HepG2 (cell line): ENCODE measurements at regions not wholly inside any gene's neighbourhood (a gene's known extent, or its start where the extent isn't known, plus 50 kb on each side); places are given as distances from the start of the nearest gene placed in this dataset.

Source experiments
- ATAC-seq: fragments of 200-7000 bp; cut with Tn5 transposase; 3 replicates; pipeline ENCODE4 v1.9.1; 2020; ENCODE audit warnings: mild to moderate bottlenecking, moderate library complexity
- BruUV-seq: library from RNA; stranded (reverse); fragments of 400-500 nt; replicated peaks from 2 replicates; lab custom pipeline; 2021; lab: Mats Ljungman, UMichigan
- CTCF ChIA-PET: fragments of 300-600 bp; formaldehyde crosslinking; extraction: SDS; loops from one replicate; lab custom pipeline; 2021; ENCODE audit warnings: low total read pairs, inconsistent platforms, low intra/inter-chr PET ratio; lab: Yijun Ruan, JAX
- POLR2A ChIA-PET: fragments of 350-600 bp; sonication (Branson Sonifier 250); formaldehyde crosslinking; loops from one replicate; lab custom pipeline; 2020; ENCODE audit warnings: antibody characterized with exemption, inconsistent platforms; lab: Yijun Ruan, JAX
- DNase-seq: peaks from one replicate; pipeline ENCODE4 v3.0.0-alpha.2; 2015; ENCODE audit warnings: low spot score
- FAIRE-seq: peaks from 3 replicates; lab custom pipeline; 2011; peaks lifted over from hg19 to GRCh38; lab: Jason Lieb, UNC
- H2AFZ ChIP-seq: one replicate; pipeline ENCODE4 v1.6.1; 2011; ENCODE audit warnings: low read length, inconsistent platforms
- H3K27ac ChIP-seq: fragments of 300-600 bp; 3 replicates; pipeline ENCODE4 v1.8.0; 2011; ENCODE audit warnings: mixed run types, mild to moderate bottlenecking, mixed read lengths, low read length, inconsistent platforms; ENCODE audit not compliant: insufficient read depth; ENCODE audit errors: extremely low read length
- H3K27me3 ChIP-seq, 2 experiments: fragments of 200-600 bp in 1 of 2; 2 replicates in 1 of 2; 3 replicates in 1 of 2; pipeline versions ENCODE4 v1.6.0 to v1.8.0; 2011; ENCODE audit warnings: low read length in 2 of 2, mild to moderate bottlenecking in 2 of 2, moderate library complexity in 2 of 2, inconsistent platforms in 1 of 2; ENCODE audit not compliant: insufficient read depth in 2 of 2, control insufficient read depth in 1 of 2
- H3K36me3 ChIP-seq, 2 experiments: fragments of 200-600 bp in 1 of 2; replicated peaks in 1 of 2; 2 replicates in 1 of 2; 3 replicates in 1 of 2; pipeline versions ENCODE4 v1.5.1 to v1.8.0; 2011; ENCODE audit warnings: low read length in 2 of 2, inconsistent platforms in 1 of 2; ENCODE audit not compliant: insufficient read depth in 2 of 2, control insufficient read depth in 1 of 2
- H3K4me1 ChIP-seq: 2 replicates; pipeline ENCODE4 v1.5.1; 2012; ENCODE audit warnings: low read length, inconsistent platforms; ENCODE audit not compliant: insufficient read depth
- H3K4me2 ChIP-seq: 2 replicates; pipeline ENCODE4 v1.6.0; 2011; ENCODE audit warnings: low read depth, low read length, inconsistent platforms
- H3K4me3 ChIP-seq, 3 experiments: fragments of 200-600 bp in 1 of 3; sonication (generic), shearing (Covaris generic) in 1 of 3; replicated peaks in 1 of 3; 2 replicates each; pipeline ENCODE4 v1.5.1; 2011 to 2016; ENCODE audit warnings: low read length in 3 of 3, inconsistent platforms in 2 of 3, low read depth in 2 of 3, mild to moderate bottlenecking in 2 of 3, control low read depth in 1 of 3, mixed read lengths in 1 of 3; ENCODE audit not compliant: insufficient read depth in 1 of 3
- H3K79me2 ChIP-seq: one replicate; pipeline ENCODE4 v1.6.1; 2011; ENCODE audit warnings: low read length, inconsistent platforms; ENCODE audit not compliant: insufficient read depth
- H3K9ac ChIP-seq: 2 replicates; pipeline ENCODE4 v1.6.0; 2011; ENCODE audit warnings: mild to moderate bottlenecking, low read depth, low read length, inconsistent platforms; ENCODE audit not compliant: insufficient read depth
- H3K9me3 ChIP-seq: 2 replicates; pipeline ENCODE4 v1.5.1; 2012; ENCODE audit warnings: mild to moderate bottlenecking, low read length
- H4K20me1 ChIP-seq: 2 replicates; pipeline ENCODE4 v1.6.0; 2011; ENCODE audit warnings: inconsistent platforms, mild to moderate bottlenecking, low read length, moderate library complexity; ENCODE audit not compliant: insufficient read depth
- BORCS8-MEF2B ChIP-seq: sonication (generic); formaldehyde crosslinking; IDR thresholded peaks from 2 replicates; pipeline ENCODE4 v1.8.0; 2022; ENCODE audit warnings: mild to moderate bottlenecking, missing genetic modification reagents
- GLI4 ChIP-seq: sonication (generic); formaldehyde crosslinking; IDR thresholded peaks from 2 replicates; pipeline ENCODE4 v1.5.1; 2020; ENCODE audit warnings: missing genetic modification reagents, mild to moderate bottlenecking, moderate library complexity, borderline replicate concordance
- HES4 ChIP-seq: sonication (generic); formaldehyde crosslinking; IDR thresholded peaks from 2 replicates; pipeline ENCODE4 v1.9.0; 2021; ENCODE audit warnings: mild to moderate bottlenecking, missing genetic modification reagents, borderline replicate concordance
- HMG20B ChIP-seq: conservative IDR thresholded peaks from 2 replicates; pipeline ENCODE4 v1.6.1; 2016; ENCODE audit warnings: missing genetic modification reagents, missing compliant biosample characterization
- MAFF ChIP-seq: IDR thresholded peaks from 2 replicates; pipeline ENCODE4 v1.6.1; 2011; ENCODE audit warnings: low read depth, low read length, improper control_type of control experiment
- MAFK ChIP-seq, 2 experiments: IDR thresholded peaks in 1 of 2; conservative IDR thresholded peaks in 1 of 2; 2 replicates each; pipeline ENCODE4 v1.6.1; 2011; ENCODE audit warnings: improper control_type of control experiment in 2 of 2, low read length in 2 of 2
- MBD4 ChIP-seq: IDR thresholded peaks from 2 replicates; pipeline ENCODE4 v1.6.1; 2012; ENCODE audit warnings: low read length, inconsistent platforms, borderline replicate concordance
- MIXL1 ChIP-seq: IDR thresholded peaks from 2 replicates; pipeline ENCODE4 v1.6.1; 2016
- MYNN ChIP-seq: sonication (generic); formaldehyde crosslinking; IDR thresholded peaks from 2 replicates; pipeline ENCODE4 v1.4.0; 2020; ENCODE audit warnings: mild to moderate bottlenecking, low read depth, missing genetic modification reagents
- NCOA5 ChIP-seq: sonication (generic); formaldehyde crosslinking; IDR thresholded peaks from 2 replicates; pipeline ENCODE4 v1.4.0; 2020; ENCODE audit warnings: missing genetic modification reagents
- TSC22D2 ChIP-seq: sonication (generic); formaldehyde crosslinking; IDR thresholded peaks from 2 replicates; pipeline ENCODE4 v1.5.1; 2020; ENCODE audit warnings: missing genetic modification reagents, mild to moderate bottlenecking, borderline replicate concordance
- ZBTB1 ChIP-seq: sonication (generic); formaldehyde crosslinking; IDR thresholded peaks from 2 replicates; pipeline ENCODE4 v1.4.0; 2020; ENCODE audit warnings: missing genetic modification reagents, borderline replicate concordance
- ZEB1 ChIP-seq: IDR thresholded peaks from 2 replicates; pipeline ENCODE4 v1.6.1; 2012; ENCODE audit warnings: mild to moderate bottlenecking, low read depth, inconsistent platforms; ENCODE audit not compliant: insufficient replicate concordance
- ZFP82 ChIP-seq: sonication (generic); formaldehyde crosslinking; IDR thresholded peaks from 2 replicates; pipeline ENCODE4 v1.5.1; 2020; ENCODE audit warnings: mild to moderate bottlenecking, missing genetic modification reagents, borderline replicate concordance
- ZNF326 ChIP-seq: sonication (generic); formaldehyde crosslinking; IDR thresholded peaks from 2 replicates; pipeline ENCODE4 v1.4.0; 2020; ENCODE audit warnings: missing genetic modification reagents, borderline replicate concordance
- ZNF816 ChIP-seq: sonication (generic); formaldehyde crosslinking; IDR thresholded peaks from 2 replicates; pipeline ENCODE4 v1.8.0; 2022; ENCODE audit warnings: missing genetic modification reagents, mild to moderate bottlenecking, borderline replicate concordance
- WGBS: methylation state at CpG from one replicate; pipeline ENCODE4 v1.1.6; 2017; ENCODE audit warnings: low lambda C conversion rate; 5-methylcytosine and 5-hydroxymethylcytosine counted together
- in situ Hi-C: cut with HindIII; loops from 2 replicates; pipeline ENCODE4 v1.10.0; 2017; ENCODE audit warnings: low pct_unique_long_range_greater_than_20kb; ENCODE audit not compliant: extremely low pct_ligation_motif_present
- intact Hi-C: fragments of 100-400 bp; cut with micrococcal nuclease; formaldehyde crosslinking; loops from one replicate; pipeline ENCODE4 v1.10.0; 2022; ENCODE audit not compliant: unreplicated experiment
- TF ChIP-seq, protein P1 (sequence below): sonication (generic); formaldehyde crosslinking; conservative IDR thresholded peaks from 2 replicates; pipeline ENCODE4 v1.4.0; 2020; ENCODE audit warnings: mild to moderate bottlenecking, missing genetic modification reagents, moderate library complexity

DNA sequence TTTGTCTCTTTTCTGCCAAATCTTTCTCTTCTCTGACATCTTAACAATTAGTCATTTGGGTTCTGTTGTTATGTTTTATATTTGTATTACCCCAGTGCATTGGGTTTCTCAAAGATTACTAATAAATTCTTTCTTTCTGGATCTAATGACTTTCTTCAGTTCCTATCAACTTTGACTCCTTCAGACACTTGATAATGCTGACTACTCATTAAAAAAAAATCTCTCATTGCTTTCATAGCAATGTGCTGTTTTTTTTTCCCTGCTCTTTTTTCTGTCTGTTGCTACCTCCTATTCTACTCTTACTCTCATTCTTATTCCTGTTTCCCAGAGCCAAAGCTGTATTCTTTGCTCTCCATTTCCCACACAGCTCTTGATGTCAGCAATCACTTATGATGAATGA is 81.3 kb upstream of the MAP3K7 start:
- Histone ChIP-seq H4K20me1 (no peaks in the 10 kb centered on the region), H3K36me3 (no peaks in the 10 kb centered on the region), H3K4me3 (no peak overlapping the region), H3K79me2 (no peaks in the 10 kb centered on the region), H3K4me2 (no peak overlapping the region), H2AFZ (no peak overlapping the region), H3K4me1 (no peaks in the 10 kb centered on the region), H3K9me3 (no peaks in the 10 kb centered on the region), H3K27ac (no peak overlapping the region), H3K9ac (no peak overlapping the region), H3K27me3 (no peaks in the 10 kb centered on the region)
- ChIA-PET POLR2A (no interaction called here), CTCF (no interaction called here)
- peak; percentile 58 to 61; a peak in 3 of 4 replicates for TF ChIP-seq MAFK (conservative IDR thresholded peaks at IDR 0.05 in 1 of 2, IDR thresholded peaks at IDR 0.05 in 1 of 2; ENCODE audit: low read length in 2 of 2)
- no peak for TF ChIP-seq ZNF326 (CRISPR knock-in tag)
- TF ChIP-seq MAFF, result peak; percentile 19; the same call in 1 of the 2 replicates
- TF ChIP-seq BORCS8-MEF2B (CRISPR knock-in tag), result no peak
- ATAC-seq (no peak), FAIRE-seq (no peak), DNase-seq (no peak)
- BruUV-seq, result no TSS peak
- in situ Hi-C loops, result no loop called here
- intact Hi-C loops, result no loop called here

DNA sequence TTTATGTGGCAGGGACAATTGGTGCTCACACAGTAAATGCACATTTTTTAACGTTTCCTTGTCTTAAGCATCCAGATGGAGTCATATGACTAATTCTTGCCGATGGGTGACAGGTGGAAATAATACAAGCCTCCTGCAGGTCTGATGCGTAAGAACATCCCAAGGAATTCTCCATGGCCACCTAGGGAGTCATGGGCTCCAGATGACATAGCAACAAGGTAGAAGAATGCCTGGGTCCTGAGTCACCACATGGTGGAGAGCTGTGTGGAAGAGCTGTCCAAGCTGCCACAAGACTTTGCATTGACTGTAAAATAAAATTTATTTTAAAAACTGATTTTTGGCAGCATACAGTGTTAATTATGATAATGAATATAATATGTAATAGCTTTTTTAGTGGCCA is 77.0 kb upstream of the MAP3K7 start:
- intact Hi-C loops, result no loop called here

More for the DNA sequence above, 77.0 kb upstream of the MAP3K7 start:
- Histone ChIP-seq H3K4me3 (no peak overlapping the region), H4K20me1 (no peaks in the 10 kb centered on the region), H2AFZ (no peak overlapping the region), H3K79me2 (no peaks in the 10 kb centered on the region), H3K4me1 (no peaks in the 10 kb centered on the region), H3K27me3 (no peaks in the 10 kb centered on the region), H3K36me3 (no peaks in the 10 kb centered on the region), H3K27ac (no peak overlapping the region), H3K9me3 (no peaks in the 10 kb centered on the region), H3K4me2 (no peak overlapping the region), H3K9ac (no peak overlapping the region)
- DNase-seq (no peak), ATAC-seq (no peak), FAIRE-seq (no peak)
- CTCF ChIA-PET, result no interaction called here
- BruUV-seq, result no TSS peak
- in situ Hi-C loops, result no loop called here
- POLR2A ChIA-PET, result no interaction called here
- TF ChIP-seq TSC22D2, result no peak
- TF ChIP-seq ZEB1, result no peak
- TF ChIP-seq MYNN (CRISPR knock-in tag), result no peak
- TF ChIP-seq, protein P1, sequence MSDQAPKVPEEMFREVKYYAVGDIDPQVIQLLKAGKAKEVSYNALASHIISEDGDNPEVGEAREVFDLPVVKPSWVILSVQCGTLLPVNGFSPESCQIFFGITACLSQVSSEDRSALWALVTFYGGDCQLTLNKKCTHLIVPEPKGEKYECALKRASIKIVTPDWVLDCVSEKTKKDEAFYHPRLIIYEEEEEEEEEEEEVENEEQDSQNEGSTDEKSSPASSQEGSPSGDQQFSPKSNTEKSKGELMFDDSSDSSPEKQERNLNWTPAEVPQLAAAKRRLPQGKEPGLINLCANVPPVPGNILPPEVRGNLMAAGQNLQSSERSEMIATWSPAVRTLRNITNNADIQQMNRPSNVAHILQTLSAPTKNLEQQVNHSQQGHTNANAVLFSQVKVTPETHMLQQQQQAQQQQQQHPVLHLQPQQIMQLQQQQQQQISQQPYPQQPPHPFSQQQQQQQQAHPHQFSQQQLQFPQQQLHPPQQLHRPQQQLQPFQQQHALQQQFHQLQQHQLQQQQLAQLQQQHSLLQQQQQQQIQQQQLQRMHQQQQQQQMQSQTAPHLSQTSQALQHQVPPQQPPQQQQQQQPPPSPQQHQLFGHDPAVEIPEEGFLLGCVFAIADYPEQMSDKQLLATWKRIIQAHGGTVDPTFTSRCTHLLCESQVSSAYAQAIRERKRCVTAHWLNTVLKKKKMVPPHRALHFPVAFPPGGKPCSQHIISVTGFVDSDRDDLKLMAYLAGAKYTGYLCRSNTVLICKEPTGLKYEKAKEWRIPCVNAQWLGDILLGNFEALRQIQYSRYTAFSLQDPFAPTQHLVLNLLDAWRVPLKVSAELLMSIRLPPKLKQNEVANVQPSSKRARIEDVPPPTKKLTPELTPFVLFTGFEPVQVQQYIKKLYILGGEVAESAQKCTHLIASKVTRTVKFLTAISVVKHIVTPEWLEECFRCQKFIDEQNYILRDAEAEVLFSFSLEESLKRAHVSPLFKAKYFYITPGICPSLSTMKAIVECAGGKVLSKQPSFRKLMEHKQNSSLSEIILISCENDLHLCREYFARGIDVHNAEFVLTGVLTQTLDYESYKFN (CRISPR knock-in tag), result no peak
- TF ChIP-seq GLI4 (CRISPR knock-in tag), result no peak
- no peak for TF ChIP-seq HES4 (CRISPR knock-in tag)
- TF ChIP-seq NCOA5 (CRISPR knock-in tag), result no peak
- no peak for TF ChIP-seq MIXL1 (CRISPR knock-in tag)
- no peak for TF ChIP-seq MBD4
- TF ChIP-seq ZNF816 (CRISPR knock-in tag), result no peak
- no peak for TF ChIP-seq ZFP82 (CRISPR knock-in tag)
- TF ChIP-seq ZBTB1 (CRISPR knock-in tag), result no peak
- no peak for TF ChIP-seq HMG20B (CRISPR knock-in tag)
- 0% methylated on average over 3 of the region's 3 CpGs for WGBS
